AG04450 (cell line): ENCODE measurements at regions not wholly inside any gene's neighbourhood (a gene's known extent, or its start where the extent isn't known, plus 50 kb on each side); places are given as distances from the start of the nearest gene placed in this dataset.
"Not testable (repeated sequence)": the region's sequence is repeated elsewhere in the genome, so short reads cannot be mapped to it uniquely, and the experiment has no call there.

Source experiments
- CTCF ChIA-PET: fragments of 300-600, 350-600 bp; formaldehyde crosslinking; extraction: SDS; loops from one replicate; lab custom pipeline; 2022; ENCODE audit warnings: antibody characterized with exemption, inconsistent platforms; lab: Charles Lee
- POLR2A ChIA-PET: fragments of 350-600 bp; formaldehyde crosslinking; extraction: SDS; loops from one replicate; lab custom pipeline; 2021; ENCODE audit warnings: antibody characterized with exemption, inconsistent platforms; lab: Yijun Ruan, JAX
- DNase-seq: peaks from one replicate; pipeline ENCODE4 v3.0.0-alpha.2; 2011; ENCODE audit warnings: low read depth, low spot score
- H3K27ac ChIP-seq: one replicate; pipeline ENCODE4 v1.5.1; 2012; ENCODE audit warnings: low read depth, low read length, control low read depth
- H3K27me3 ChIP-seq: one replicate; pipeline ENCODE4 v1.6.0; 2012; ENCODE audit warnings: low read length; ENCODE audit not compliant: control insufficient read depth, insufficient read depth
- H3K4me3 ChIP-seq: 2 replicates; pipeline ENCODE4 v1.5.1; 2011; ENCODE audit warnings: mild to moderate bottlenecking, low read depth, low read length, control low read depth
- H3K9me3 ChIP-seq: 2 replicates; pipeline ENCODE4 v1.5.1; 2012; ENCODE audit warnings: low read length; ENCODE audit not compliant: control insufficient read depth, insufficient read depth
- TF ChIP-seq, protein P1 (sequence below): IDR thresholded peaks from 2 replicates; pipeline ENCODE4 v1.5.1; 2011; ENCODE audit warnings: low read depth, low read length, control low read depth, inconsistent platforms

GRCh38 chr4:127015667-127016117 lies 617.1 kb upstream of the INTU start:
- DNase-seq: no peak
- Histone ChIP-seq H3K9me3 (no peaks in the 10 kb centered on the region), H3K27ac (no peak overlapping the region), H3K27me3 (no peaks in the 10 kb centered on the region), H3K4me3 (no peak overlapping the region)
- CTCF ChIA-PET: no interaction called here
- POLR2A ChIA-PET: no interaction called here
- TF ChIP-seq, protein P1, sequence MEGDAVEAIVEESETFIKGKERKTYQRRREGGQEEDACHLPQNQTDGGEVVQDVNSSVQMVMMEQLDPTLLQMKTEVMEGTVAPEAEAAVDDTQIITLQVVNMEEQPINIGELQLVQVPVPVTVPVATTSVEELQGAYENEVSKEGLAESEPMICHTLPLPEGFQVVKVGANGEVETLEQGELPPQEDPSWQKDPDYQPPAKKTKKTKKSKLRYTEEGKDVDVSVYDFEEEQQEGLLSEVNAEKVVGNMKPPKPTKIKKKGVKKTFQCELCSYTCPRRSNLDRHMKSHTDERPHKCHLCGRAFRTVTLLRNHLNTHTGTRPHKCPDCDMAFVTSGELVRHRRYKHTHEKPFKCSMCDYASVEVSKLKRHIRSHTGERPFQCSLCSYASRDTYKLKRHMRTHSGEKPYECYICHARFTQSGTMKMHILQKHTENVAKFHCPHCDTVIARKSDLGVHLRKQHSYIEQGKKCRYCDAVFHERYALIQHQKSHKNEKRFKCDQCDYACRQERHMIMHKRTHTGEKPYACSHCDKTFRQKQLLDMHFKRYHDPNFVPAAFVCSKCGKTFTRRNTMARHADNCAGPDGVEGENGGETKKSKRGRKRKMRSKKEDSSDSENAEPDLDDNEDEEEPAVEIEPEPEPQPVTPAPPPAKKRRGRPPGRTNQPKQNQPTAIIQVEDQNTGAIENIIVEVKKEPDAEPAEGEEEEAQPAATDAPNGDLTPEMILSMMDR: no peak

- no peak overlapping the region for H3K4me3 ChIP-seq
- no peak overlapping the region for H3K27ac ChIP-seq
- DNase-seq: no peak
- no peaks in the 10 kb centered on the region for H3K9me3 ChIP-seq
- TF ChIP-seq, protein P1: no peak
- POLR2A ChIA-PET: no interaction called here
- CTCF ChIA-PET: no interaction called here
- no peaks in the 10 kb centered on the region for H3K27me3 ChIP-seq
These were observed 614.4 kb upstream of the INTU start for GRCh38 chr4:127018381-127018780.

- CTCF ChIA-PET, DNase-seq, H3K9me3 ChIP-seq, H3K27ac ChIP-seq, H3K4me3 ChIP-seq, H3K27me3 ChIP-seq, POLR2A ChIA-PET: not testable (repeated sequence)
These were observed 611.9 kb upstream of the INTU start for GRCh38 chr4:127020831-127021230.

GRCh38 chr4:127036296-127036695 lies 596.5 kb upstream of the INTU start:
- H3K27me3 ChIP-seq: no peaks in the 10 kb centered on the region
- ChIA-PET POLR2A (no interaction called here), CTCF (no interaction called here)
- peaks cover 7% of the 10 kb centered on the region; the same call in 1 of the 2 replicates for H3K9me3 ChIP-seq
- no peak overlapping the region for H3K27ac ChIP-seq
- H3K4me3 ChIP-seq: no peak overlapping the region
- no peak for DNase-seq
- TF ChIP-seq, protein P1: no peak

DNA sequence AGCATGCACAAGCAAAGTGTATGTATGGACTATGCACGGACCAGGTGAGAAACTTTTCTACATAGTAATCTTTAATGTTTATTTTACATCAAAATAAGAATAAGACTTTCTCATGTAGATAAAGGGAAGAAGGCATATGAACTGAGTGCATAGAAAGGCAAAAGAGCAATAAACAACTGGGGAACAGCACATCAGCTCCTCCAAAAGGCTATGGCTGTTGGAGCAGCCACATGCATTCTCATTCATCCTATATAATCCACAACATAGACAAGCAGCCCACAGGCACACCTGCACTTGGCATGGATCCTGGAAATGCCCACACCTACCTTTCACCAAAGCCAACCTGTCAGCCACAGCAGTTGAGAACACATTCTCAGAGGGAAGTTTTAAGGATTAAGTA lies 586.9 kb upstream of the INTU start:
- ChIA-PET POLR2A (interaction anchor here (0.6 to 0.7 kb wide), 2 partner anchors 155 to 314 kb away, joined by 3 read pairs; no protein-coding TSS in a partner anchor), CTCF (interaction anchor here (0.7 kb wide), 1 partner anchor 355 kb away, joined by 3 read pairs; no protein-coding TSS in a partner anchor)
- Histone ChIP-seq H3K4me3 (no peak overlapping the region), H3K9me3 (no peaks in the 10 kb centered on the region), H3K27me3 (no peaks in the 10 kb centered on the region), H3K27ac (peak overlapping the region; percentile 71)
- no peak for DNase-seq
- TF ChIP-seq, protein P1: no peak

GRCh38 chr4:127047930-127048329 lies 584.8 kb upstream of the INTU start:
- ChIA-PET POLR2A (no interaction called here), CTCF (no interaction called here)
- TF ChIP-seq, protein P1: no peak
- Histone ChIP-seq H3K27ac (no peak overlapping the region), H3K27me3 (no peaks in the 10 kb centered on the region), H3K4me3 (no peak overlapping the region), H3K9me3 (no peaks in the 10 kb centered on the region)
- no peak for DNase-seq
